ENCODE measurements at regions not wholly inside any gene's neighbourhood (a gene's known extent, or its start where the extent isn't known, plus 50 kb on each side); places are given as distances from the start of the nearest gene placed in this dataset.

DNA sequence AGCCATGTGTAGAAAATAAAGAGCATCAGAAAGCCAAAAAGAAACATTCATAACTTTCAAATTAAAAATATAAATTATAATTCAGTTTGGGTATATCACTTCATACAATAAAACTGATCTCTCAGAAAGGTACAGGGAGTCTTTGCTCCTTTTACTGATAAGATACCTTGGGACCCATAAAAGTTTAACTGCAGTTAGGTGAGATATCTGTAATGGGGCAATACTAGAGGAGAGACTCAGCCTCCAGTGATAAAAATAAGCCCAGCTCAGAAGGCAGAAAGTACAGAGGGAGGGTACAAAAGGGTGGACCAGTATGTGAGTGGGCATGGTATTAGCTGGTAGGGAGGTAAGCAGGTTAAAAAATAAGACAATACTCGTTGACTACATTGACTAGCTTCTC is 180.9 kb upstream of the AGTR2 start:
- ATAC-seq = no peak
- no peak for TF ChIP-seq ZNF565 (CRISPR knock-in tag; conservative IDR thresholded peaks at IDR 0.05; ENCODE audit: low read depth)
- TF ChIP-seq ZFP3 (CRISPR knock-in tag; IDR thresholded peaks at IDR 0.05) = no peak
- TF ChIP-seq, protein P1, sequence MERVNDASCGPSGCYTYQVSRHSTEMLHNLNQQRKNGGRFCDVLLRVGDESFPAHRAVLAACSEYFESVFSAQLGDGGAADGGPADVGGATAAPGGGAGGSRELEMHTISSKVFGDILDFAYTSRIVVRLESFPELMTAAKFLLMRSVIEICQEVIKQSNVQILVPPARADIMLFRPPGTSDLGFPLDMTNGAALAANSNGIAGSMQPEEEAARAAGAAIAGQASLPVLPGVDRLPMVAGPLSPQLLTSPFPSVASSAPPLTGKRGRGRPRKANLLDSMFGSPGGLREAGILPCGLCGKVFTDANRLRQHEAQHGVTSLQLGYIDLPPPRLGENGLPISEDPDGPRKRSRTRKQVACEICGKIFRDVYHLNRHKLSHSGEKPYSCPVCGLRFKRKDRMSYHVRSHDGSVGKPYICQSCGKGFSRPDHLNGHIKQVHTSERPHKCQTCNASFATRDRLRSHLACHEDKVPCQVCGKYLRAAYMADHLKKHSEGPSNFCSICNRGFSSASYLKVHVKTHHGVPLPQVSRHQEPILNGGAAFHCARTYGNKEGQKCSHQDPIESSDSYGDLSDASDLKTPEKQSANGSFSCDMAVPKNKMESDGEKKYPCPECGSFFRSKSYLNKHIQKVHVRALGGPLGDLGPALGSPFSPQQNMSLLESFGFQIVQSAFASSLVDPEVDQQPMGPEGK (CRISPR knock-in tag; IDR thresholded peaks at IDR 0.05; ENCODE audit: borderline replicate concordance) = no peak
- TF ChIP-seq, protein P2, sequence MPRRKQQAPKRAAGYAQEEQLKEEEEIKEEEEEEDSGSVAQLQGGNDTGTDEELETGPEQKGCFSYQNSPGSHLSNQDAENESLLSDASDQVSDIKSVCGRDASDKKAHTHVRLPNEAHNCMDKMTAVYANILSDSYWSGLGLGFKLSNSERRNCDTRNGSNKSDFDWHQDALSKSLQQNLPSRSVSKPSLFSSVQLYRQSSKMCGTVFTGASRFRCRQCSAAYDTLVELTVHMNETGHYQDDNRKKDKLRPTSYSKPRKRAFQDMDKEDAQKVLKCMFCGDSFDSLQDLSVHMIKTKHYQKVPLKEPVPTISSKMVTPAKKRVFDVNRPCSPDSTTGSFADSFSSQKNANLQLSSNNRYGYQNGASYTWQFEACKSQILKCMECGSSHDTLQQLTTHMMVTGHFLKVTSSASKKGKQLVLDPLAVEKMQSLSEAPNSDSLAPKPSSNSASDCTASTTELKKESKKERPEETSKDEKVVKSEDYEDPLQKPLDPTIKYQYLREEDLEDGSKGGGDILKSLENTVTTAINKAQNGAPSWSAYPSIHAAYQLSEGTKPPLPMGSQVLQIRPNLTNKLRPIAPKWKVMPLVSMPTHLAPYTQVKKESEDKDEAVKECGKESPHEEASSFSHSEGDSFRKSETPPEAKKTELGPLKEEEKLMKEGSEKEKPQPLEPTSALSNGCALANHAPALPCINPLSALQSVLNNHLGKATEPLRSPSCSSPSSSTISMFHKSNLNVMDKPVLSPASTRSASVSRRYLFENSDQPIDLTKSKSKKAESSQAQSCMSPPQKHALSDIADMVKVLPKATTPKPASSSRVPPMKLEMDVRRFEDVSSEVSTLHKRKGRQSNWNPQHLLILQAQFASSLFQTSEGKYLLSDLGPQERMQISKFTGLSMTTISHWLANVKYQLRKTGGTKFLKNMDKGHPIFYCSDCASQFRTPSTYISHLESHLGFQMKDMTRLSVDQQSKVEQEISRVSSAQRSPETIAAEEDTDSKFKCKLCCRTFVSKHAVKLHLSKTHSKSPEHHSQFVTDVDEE (CRISPR knock-in tag; IDR thresholded peaks at IDR 0.05) = no peak
- TF ChIP-seq, protein P3, sequence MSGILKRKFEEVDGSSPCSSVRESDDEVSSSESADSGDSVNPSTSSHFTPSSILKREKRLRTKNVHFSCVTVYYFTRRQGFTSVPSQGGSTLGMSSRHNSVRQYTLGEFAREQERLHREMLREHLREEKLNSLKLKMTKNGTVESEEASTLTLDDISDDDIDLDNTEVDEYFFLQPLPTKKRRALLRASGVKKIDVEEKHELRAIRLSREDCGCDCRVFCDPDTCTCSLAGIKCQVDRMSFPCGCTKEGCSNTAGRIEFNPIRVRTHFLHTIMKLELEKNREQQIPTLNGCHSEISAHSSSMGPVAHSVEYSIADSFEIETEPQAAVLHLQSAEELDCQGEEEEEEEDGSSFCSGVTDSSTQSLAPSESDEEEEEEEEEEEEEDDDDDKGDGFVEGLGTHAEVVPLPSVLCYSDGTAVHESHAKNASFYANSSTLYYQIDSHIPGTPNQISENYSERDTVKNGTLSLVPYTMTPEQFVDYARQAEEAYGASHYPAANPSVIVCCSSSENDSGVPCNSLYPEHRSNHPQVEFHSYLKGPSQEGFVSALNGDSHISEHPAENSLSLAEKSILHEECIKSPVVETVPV (CRISPR knock-in tag; IDR thresholded peaks at IDR 0.05) = no peak
- no peak for TF ChIP-seq ZC3H10 (CRISPR knock-in tag; IDR thresholded peaks at IDR 0.05)
- TF ChIP-seq, protein P4, sequence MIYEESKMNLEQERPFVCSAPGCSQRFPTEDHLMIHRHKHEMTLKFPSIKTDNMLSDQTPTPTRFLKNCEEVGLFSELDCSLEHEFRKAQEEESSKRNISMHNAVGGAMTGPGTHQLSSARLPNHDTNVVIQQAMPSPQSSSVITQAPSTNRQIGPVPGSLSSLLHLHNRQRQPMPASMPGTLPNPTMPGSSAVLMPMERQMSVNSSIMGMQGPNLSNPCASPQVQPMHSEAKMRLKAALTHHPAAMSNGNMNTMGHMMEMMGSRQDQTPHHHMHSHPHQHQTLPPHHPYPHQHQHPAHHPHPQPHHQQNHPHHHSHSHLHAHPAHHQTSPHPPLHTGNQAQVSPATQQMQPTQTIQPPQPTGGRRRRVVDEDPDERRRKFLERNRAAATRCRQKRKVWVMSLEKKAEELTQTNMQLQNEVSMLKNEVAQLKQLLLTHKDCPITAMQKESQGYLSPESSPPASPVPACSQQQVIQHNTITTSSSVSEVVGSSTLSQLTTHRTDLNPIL (CRISPR knock-in tag; IDR thresholded peaks at IDR 0.05; ENCODE audit: low read depth) = no peak
- TF ChIP-seq PPARA (CRISPR knock-in tag; IDR thresholded peaks at IDR 0.05; ENCODE audit: borderline replicate concordance) = no peak
- no peak for TF ChIP-seq ISL1 (CRISPR knock-in tag; IDR thresholded peaks at IDR 0.05)
- TF ChIP-seq TOX (CRISPR knock-in tag; IDR thresholded peaks at IDR 0.05; ENCODE audit: borderline replicate concordance) = no peak
- no peak for TF ChIP-seq ZFP30 (CRISPR knock-in tag; IDR thresholded peaks at IDR 0.05)
- TF ChIP-seq ZNF8 (CRISPR knock-in tag; IDR thresholded peaks at IDR 0.05) = no peak

DNA sequence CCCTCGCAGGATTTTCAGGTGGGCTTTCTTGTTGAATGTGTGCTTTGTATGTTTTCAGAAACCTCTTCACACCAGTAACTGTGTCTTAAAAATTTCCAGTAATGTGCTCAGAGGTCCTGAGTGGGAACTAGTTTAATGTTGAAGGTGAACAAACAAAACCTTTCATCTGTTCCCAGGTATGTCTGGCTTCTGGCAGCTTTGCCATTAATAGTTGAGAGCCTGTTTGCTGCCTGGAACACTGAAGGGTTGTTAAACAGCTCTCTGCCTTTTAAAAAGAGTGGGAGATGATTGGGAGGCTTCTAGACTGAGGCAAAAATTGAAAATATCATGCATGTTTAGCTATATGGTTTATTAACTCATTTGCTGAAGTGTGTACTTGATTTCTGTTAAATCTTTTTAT is 161.2 kb upstream of the AGTR2 start:
- TF ChIP-seq SNAI2 (CRISPR knock-in tag; IDR thresholded peaks at IDR 0.05) = no peak
- no peak for TF ChIP-seq BACH2 (CRISPR knock-in tag; IDR thresholded peaks at IDR 0.05; ENCODE audit: borderline replicate concordance)
- no peak for TF ChIP-seq CSDC2 (CRISPR knock-in tag; IDR thresholded peaks at IDR 0.05)
- TF ChIP-seq TCF4 (CRISPR knock-in tag; IDR thresholded peaks at IDR 0.05; ENCODE audit: borderline replicate concordance) = no peak
- no peak for ATAC-seq

DNA sequence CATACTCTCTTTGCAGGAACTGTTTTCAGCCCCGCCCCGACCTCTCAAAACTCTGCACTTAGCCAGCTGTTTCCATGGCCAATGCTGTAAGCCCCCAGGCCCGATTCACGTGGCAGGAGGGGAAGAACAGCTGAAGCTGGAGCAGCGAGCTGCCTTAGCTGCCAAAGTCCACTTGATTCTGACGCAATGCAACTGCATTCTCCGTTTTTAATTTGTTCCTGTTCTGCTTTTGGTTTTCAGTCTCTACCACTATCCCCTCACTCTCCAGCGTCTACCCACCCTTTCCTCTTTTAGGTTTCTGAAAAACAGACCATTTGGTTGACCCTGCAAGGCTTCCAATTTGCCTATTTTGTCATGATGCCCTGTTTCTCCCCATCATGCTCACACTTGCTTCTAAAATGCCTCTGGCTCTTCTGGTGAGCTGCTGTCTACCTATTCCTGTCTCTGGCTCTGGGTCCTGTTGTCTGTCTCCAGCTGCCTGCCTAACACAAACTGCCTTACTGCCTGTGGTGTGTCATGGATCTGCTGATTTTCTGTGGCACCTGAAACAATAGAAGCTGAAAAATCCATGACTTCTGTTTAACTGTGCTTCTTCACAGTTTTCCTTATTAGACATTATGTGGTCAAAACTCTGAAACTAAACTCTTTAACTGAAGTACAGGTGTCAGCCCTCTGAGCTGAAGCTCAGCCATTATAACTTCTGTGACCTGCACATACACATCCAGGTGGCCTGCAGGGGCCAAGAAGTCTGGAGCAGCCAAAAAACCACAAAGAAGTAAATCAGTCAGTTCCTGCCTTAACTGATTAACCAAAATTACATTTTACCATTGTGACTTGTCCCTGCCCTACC is 160.5 kb upstream of the AGTR2 start:
- ATAC-seq = no peak
- TF ChIP-seq SNAI2 (CRISPR knock-in tag; IDR thresholded peaks at IDR 0.05) (no peak), BACH2 (CRISPR knock-in tag; IDR thresholded peaks at IDR 0.05; ENCODE audit: borderline replicate concordance) (no peak), ZNF565 (CRISPR knock-in tag; conservative IDR thresholded peaks at IDR 0.05; ENCODE audit: low read depth) (no peak), OSR1 (CRISPR knock-in tag; IDR thresholded peaks at IDR 0.05) (no peak), ISL1 (CRISPR knock-in tag; IDR thresholded peaks at IDR 0.05) (no peak), TOX (CRISPR knock-in tag; IDR thresholded peaks at IDR 0.05; ENCODE audit: borderline replicate concordance) (no peak), ZNF70 (CRISPR knock-in tag; IDR thresholded peaks at IDR 0.05) (no peak), PPARA (CRISPR knock-in tag; IDR thresholded peaks at IDR 0.05; ENCODE audit: borderline replicate concordance) (no peak), ESRRG (CRISPR knock-in tag; IDR thresholded peaks at IDR 0.05) (no peak), TCF4 (CRISPR knock-in tag; IDR thresholded peaks at IDR 0.05; ENCODE audit: borderline replicate concordance) (no peak)
- TF ChIP-seq, protein P2 (CRISPR knock-in tag; IDR thresholded peaks at IDR 0.05) = no peak
- TF ChIP-seq, protein P3 (CRISPR knock-in tag; IDR thresholded peaks at IDR 0.05) = no peak
- TF ChIP-seq, protein P4 (CRISPR knock-in tag; IDR thresholded peaks at IDR 0.05; ENCODE audit: low read depth) = no peak
- TF ChIP-seq, protein P5, sequence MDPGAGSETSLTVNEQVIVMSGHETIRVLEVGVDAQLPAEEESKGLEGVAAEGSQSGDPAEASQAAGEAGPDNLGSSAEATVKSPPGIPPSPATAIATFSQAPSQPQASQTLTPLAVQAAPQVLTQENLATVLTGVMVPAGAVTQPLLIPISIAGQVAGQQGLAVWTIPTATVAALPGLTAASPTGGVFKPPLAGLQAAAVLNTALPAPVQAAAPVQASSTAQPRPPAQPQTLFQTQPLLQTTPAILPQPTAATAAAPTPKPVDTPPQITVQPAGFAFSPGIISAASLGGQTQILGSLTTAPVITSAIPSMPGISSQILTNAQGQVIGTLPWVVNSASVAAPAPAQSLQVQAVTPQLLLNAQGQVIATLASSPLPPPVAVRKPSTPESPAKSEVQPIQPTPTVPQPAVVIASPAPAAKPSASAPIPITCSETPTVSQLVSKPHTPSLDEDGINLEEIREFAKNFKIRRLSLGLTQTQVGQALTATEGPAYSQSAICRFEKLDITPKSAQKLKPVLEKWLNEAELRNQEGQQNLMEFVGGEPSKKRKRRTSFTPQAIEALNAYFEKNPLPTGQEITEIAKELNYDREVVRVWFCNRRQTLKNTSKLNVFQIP (CRISPR knock-in tag; IDR thresholded peaks at IDR 0.05; ENCODE audit: borderline replicate concordance, low read depth) = no peak
